Esophagus squamous epithelium (tissue), 5 donors: ENCODE measurements at regions not wholly inside any gene's neighbourhood (a gene's known extent, or its start where the extent isn't known, plus 50 kb on each side); places are given as distances from the start of the nearest gene placed in this dataset.

ENCODE experiments used
- DNase-seq: peaks from one replicate; lab custom pipeline; 2025; lab: John Stamatoyannopoulos, UW
- H3K27ac ChIP-seq, 4 donors: fragments of 200-600 bp; sonication (generic); one replicate each; pipeline ENCODE4 v1.5.1; 2016 to 2019; ENCODE audit warnings: mild to moderate bottlenecking in 1 of 4
- H3K27me3 ChIP-seq, 4 donors: fragments of 200-600 bp; sonication (generic); 1 replicate in 3 of 4; 2 replicates in 1 of 4; pipeline versions ENCODE4 v1.5.1 to v1.6.0; 2017 to 2021; ENCODE audit warnings: antibody characterized with exemption in 1 of 4
- H3K36me3 ChIP-seq, 3 donors: fragments of 200-600 bp; sonication (generic); one replicate each; pipeline ENCODE4 v1.5.1; 2016 to 2019
- H3K4me1 ChIP-seq, 3 donors: fragments of 200-600 bp; sonication (generic); one replicate each; pipeline ENCODE4 v1.5.1; 2017 to 2019
- H3K4me3 ChIP-seq, 4 donors: fragments of 200-600 bp; sonication (generic); 1 replicate in 3 of 4; 2 replicates in 1 of 4; pipeline ENCODE4 v1.5.1; 2016 to 2019; ENCODE audit warnings: mild to moderate bottlenecking in 2 of 4, moderate library complexity in 1 of 4
- H3K9me3 ChIP-seq, 3 donors: fragments of 200-600 bp; sonication (generic); one replicate each; pipeline ENCODE4 v1.5.1; 2016 to 2019
- POLR2A ChIP-seq, 4 donors: fragments of 450-650 bp; IDR thresholded peaks; one replicate each; pipeline ENCODE4 v1.6.1; 2017; ENCODE audit warnings: antibody characterized with exemption in 4 of 4, mild to moderate bottlenecking in 4 of 4, moderate library complexity in 3 of 4
- WGBS, 2 donors: methylation state at CpG; one replicate each; pipeline ENCODE4 v1.1.5; 2018; 5-methylcytosine and 5-hydroxymethylcytosine counted together
- intact Hi-C: fragments of 100-400 bp; cut with DNase I; formaldehyde crosslinking; loops from one replicate; pipeline ENCODE4 v1.15.0; 2022
- TF ChIP-seq, protein P1 (sequence below), 6 experiments: fragments of 450-650 bp in 4 of 6; fragments of 200-600 bp in 2 of 6; sonication (generic) in 2 of 6; IDR thresholded peaks; one replicate each; pipeline ENCODE4 v1.5.1; 2016 to 2019; ENCODE audit warnings: antibody characterized with exemption in 6 of 6, mild to moderate bottlenecking in 4 of 6, moderate library complexity in 4 of 6
- donor health status: DM: yes; HTN: yes; CAD: no.

DNA sequence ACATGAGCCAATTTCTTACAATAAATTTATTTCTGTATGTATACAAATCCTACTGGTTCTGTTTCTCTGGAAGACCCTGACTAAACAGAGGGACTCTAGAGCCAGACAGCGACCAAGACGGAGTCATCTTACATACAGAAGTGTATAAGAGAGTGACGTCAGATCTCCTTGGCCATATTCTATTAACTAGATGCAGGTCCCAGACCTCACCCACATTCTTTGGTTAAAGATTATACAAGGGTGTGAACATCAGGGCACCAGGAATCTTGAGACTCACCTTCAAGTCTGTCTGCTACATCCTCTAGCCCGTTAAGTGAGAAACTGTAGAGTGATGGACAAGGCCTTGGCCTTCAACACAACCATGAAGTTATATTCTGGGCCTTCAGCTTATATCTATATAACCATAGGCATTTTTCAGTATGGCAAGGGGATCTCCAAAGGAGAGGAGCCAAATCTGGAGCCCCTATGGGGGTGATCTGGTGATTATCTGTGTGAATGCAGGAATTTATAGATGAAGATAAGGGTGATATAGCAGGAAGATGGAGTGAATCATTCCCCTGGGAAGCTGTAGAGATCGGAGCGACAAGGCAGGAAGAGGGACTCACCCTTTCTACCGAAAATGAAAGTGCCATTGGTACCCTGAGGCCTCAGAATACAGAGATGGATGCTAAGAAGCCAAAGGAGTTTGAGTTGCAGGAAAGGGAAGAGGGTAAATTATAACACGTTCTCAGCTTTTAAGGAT is 83.9 kb downstream of the ADAMTS1 start:
- no peak overlapping the region for H3K4me3 ChIP-seq
- no peaks in the 10 kb centered on the region for H3K36me3 ChIP-seq
- no peaks in the 10 kb centered on the region for H3K4me1 ChIP-seq
- intact Hi-C loops = no loop called here
- H3K9me3 ChIP-seq = no peaks in the 10 kb centered on the region
- TF ChIP-seq, protein P1, sequence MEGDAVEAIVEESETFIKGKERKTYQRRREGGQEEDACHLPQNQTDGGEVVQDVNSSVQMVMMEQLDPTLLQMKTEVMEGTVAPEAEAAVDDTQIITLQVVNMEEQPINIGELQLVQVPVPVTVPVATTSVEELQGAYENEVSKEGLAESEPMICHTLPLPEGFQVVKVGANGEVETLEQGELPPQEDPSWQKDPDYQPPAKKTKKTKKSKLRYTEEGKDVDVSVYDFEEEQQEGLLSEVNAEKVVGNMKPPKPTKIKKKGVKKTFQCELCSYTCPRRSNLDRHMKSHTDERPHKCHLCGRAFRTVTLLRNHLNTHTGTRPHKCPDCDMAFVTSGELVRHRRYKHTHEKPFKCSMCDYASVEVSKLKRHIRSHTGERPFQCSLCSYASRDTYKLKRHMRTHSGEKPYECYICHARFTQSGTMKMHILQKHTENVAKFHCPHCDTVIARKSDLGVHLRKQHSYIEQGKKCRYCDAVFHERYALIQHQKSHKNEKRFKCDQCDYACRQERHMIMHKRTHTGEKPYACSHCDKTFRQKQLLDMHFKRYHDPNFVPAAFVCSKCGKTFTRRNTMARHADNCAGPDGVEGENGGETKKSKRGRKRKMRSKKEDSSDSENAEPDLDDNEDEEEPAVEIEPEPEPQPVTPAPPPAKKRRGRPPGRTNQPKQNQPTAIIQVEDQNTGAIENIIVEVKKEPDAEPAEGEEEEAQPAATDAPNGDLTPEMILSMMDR (IDR thresholded peaks at IDR 0.05) = no peak
- no peak for TF ChIP-seq POLR2A (IDR thresholded peaks at IDR 0.05)
- no peak for DNase-seq
- 79 to 95% methylated on average over 8 of the region's 8 CpGs for WGBS, 2 donors
- no peaks in the 10 kb centered on the region for H3K27me3 ChIP-seq
- H3K27ac ChIP-seq = no peak overlapping the region

DNA sequence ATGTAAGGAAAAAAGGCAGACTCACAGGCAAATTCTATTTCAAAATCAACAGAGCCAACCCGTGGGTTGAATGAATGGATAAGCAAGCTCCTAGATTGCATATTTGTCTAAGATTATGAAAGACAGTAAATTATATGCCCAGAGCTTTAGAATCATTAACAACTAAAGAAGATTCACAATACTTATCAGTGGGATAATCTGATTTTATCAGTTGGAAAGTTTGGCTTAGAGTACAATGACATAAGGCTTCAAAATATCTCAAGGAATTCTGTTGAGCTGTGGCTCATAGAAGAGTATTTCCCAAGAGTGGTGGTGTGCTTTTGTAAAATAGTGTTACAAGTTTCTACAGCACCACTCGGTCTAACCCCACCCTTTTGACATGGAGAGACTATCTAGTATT is 85.5 kb downstream of the ADAMTS1 start:
- Histone ChIP-seq H3K27ac (no peak overlapping the region), H3K36me3 (no peaks in the 10 kb centered on the region), H3K9me3 (no peaks in the 10 kb centered on the region), H3K4me3 (no peak overlapping the region), H3K4me1 (no peaks in the 10 kb centered on the region), H3K27me3 (no peaks in the 10 kb centered on the region)
- no peak for DNase-seq
- intact Hi-C loops = no loop called here
- TF ChIP-seq POLR2A (IDR thresholded peaks at IDR 0.05) = no peak
- TF ChIP-seq, protein P1 (IDR thresholded peaks at IDR 0.05) = no peak
- 41 to 48% methylated on average over 2 of the region's 2 CpGs for WGBS, 2 donors

DNA sequence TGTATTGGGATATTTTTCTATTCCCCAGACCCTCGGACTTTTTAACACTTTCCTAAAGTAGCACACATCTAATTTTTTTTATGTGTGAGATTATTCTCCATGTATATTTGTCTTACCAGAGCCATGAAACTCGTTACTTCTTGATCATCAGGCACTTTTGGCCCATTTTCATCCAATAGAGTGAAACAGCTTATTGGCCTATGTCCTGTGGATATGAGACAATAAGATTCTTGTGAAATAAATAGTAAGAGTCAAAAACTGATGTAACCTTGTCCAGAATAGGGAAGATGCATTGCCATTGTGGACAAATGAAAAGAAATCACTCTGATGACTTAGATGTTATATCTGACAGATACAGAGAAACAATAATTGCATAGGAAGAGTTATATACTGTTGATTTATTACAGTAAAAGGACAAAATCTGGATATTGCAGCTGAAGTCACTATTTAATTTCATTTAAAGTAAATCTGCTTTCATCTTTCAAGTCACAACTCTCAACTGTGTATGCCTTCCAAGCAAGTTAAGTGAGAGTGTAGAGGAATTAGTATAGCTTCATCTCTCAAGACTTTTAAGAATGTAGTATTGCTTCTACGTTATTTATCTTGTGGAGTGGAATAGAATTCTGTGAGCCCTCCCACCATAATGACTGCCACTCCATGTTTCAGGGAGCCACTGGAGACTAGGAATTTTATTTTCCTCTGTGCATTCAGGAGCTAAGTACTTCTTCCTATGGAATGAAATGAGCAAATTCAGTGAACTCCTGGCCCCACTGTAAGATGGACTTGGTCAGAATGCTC is 86.9 kb downstream of the ADAMTS1 start:
- H3K27me3 ChIP-seq = no peaks in the 10 kb centered on the region
- intact Hi-C loops = no loop called here
- no peak for DNase-seq
- WGBS, 2 donors = 58 to 77% methylated on average over 3 of the region's 3 CpGs
- no peak overlapping the region for H3K27ac ChIP-seq
- H3K4me1 ChIP-seq = no peaks in the 10 kb centered on the region
- TF ChIP-seq POLR2A (IDR thresholded peaks at IDR 0.05) = no peak
- H3K36me3 ChIP-seq = no peaks in the 10 kb centered on the region
- no peaks in the 10 kb centered on the region for H3K9me3 ChIP-seq
- no peak overlapping the region for H3K4me3 ChIP-seq

DNA sequence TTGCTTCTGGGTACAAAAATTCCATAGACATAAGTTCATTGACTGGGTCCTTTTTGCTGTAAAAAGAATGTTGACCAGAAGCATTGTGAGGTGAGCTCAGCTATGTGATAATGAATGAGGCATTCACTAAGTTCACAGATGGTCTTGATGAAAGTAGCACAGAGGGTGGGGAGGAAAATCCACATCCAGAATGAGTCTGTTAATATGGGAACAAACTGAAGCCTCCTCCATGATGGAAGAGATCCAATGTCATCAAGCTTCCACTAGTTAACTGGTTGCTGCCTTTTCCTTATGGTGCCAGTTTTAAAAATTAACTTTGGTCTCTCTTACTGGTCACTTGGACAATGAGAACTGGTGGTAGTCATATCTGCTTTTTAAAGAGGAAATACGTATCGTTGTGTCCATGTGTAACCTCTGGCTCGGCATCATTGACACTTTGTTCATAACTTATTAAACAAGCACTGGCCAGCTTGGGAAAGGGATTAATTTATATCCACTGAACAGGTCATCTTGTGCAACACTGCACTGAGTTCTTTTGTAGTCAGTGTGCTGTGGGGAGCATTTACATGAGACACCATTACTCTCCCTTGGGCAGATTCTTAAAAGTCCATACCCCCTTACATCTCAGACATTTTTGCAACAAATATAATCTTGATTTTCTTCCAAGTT is 88.6 kb downstream of the ADAMTS1 start:
- Histone ChIP-seq H3K36me3 (no peaks in the 10 kb centered on the region), H3K27me3 (no peaks in the 10 kb centered on the region), H3K9me3 (no peaks in the 10 kb centered on the region), H3K4me3 (no peak overlapping the region), H3K27ac (no peak overlapping the region), H3K4me1 (no peaks in the 10 kb centered on the region)
- intact Hi-C loops = no loop called here
- no peak for DNase-seq
- WGBS, 2 donors = 81 to 83% methylated on average over 3 of the region's 3 CpGs
- no peak for TF ChIP-seq POLR2A (IDR thresholded peaks at IDR 0.05)
- TF ChIP-seq, protein P1 (IDR thresholded peaks at IDR 0.05) = no peak

DNA sequence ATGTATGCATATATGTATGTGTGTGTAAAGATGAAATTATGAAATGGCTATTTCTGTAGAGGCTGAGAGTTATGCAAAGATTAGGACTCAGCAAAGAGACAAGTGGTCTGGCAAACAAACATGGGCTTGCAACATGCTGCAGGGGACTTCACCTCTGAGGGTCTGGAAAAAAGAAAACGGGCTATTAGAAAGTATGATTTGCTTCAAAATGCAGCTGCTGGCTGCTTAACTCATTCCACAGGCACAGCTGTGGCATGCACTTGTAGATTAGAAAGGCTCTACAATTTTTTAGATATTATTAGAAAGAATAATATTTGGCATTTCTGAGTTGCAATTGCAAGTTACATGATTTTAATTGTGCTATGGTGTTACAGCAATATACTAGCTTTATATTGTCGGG is 90.4 kb downstream of the ADAMTS1 start:
- H3K27ac ChIP-seq = no peak overlapping the region
- no peaks in the 10 kb centered on the region for H3K27me3 ChIP-seq
- H3K4me3 ChIP-seq = no peak overlapping the region
- no peaks in the 10 kb centered on the region for H3K9me3 ChIP-seq
- 86 to 88% methylated on average over 2 of the region's 2 CpGs for WGBS, 2 donors
- TF ChIP-seq, protein P1 (IDR thresholded peaks at IDR 0.05) = no peak
- TF ChIP-seq POLR2A (IDR thresholded peaks at IDR 0.05) = no peak
- H3K4me1 ChIP-seq = no peaks in the 10 kb centered on the region
- no peak for DNase-seq
- H3K36me3 ChIP-seq = no peaks in the 10 kb centered on the region
- intact Hi-C loops = no loop called here
